Epithelial cell of proximal tubule (primary cell): ENCODE measurements at regions not wholly inside any gene's neighbourhood (a gene's known extent, or its start where the extent isn't known, plus 50 kb on each side); places are given as distances from the start of the nearest gene placed in this dataset.

Experiments used
- DNase-seq: peaks from one replicate; pipeline ENCODE4 v3.0.0-alpha.2; 2011; ENCODE audit warnings: low read depth
- H3K4me3 ChIP-seq: 2 replicates; pipeline ENCODE4 v1.5.1; 2011; ENCODE audit warnings: low read depth, mild to moderate bottlenecking, low read length
- CTCF ChIP-seq: conservative IDR thresholded peaks from 2 replicates; pipeline ENCODE4 v1.5.1; 2012; ENCODE audit warnings: low read depth, mild to moderate bottlenecking, low read length

- no peak for TF ChIP-seq CTCF
- DNase-seq, result no peak
- no peak overlapping the region for H3K4me3 ChIP-seq
These were observed 1305.3 kb upstream of the CELF2 start for GRCh38 chr10:9712393-9712792.

- DNase-seq, result no peak
- no peak for TF ChIP-seq CTCF
- no peak overlapping the region for H3K4me3 ChIP-seq
These were observed 1298.4 kb upstream of the CELF2 start for GRCh38 chr10:9719246-9719645.

DNA sequence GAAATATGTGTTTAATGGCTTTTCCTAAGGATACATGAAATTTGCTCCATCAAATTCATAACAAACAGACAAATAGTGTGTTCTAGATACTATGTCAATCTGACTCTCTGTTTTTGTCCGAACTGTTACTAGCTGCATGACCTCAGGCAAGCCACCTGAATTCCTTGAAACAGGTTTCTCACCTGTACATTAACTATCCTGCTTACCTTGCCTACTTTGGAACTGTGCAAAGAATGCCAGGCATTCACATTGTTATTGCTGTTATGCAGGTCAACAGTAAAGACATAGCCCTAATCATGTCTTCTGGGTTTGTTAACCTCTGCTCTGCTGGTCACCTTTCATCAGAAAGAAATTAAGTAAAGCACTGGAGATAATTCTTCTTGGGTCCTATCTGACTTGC, 1283.9 kb upstream of the CELF2 start:
- no peak for DNase-seq
- no peak overlapping the region for H3K4me3 ChIP-seq
- no peak for TF ChIP-seq CTCF

GRCh38 chr10:9734218-9734617, 1283.5 kb upstream of the CELF2 start:
- TF ChIP-seq CTCF, result no peak
- no peak for DNase-seq
- no peak overlapping the region for H3K4me3 ChIP-seq

- H3K4me3 ChIP-seq, result no peak overlapping the region
- DNase-seq, result no peak
These were observed 1281.9 kb upstream of the CELF2 start for GRCh38 chr10:9735731-9736130.

DNA sequence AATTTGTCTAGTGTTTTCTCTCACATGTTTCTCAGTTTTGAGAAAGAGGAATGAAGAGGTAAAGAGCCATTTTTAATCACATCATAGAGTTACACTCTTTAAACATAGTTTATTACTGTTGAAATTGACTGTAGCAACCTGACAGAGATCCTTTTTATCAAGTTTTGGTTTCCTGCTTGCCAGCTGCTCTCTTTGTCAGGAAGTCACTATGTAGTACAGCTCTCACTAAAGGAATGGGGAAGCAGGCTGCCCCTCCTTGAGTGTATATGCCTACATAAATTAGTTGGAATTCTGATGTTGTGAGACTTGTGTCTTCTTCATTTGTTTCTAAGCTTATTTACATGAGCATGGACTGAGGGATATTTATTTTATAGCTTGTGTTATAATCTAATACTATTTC, 1274.0 kb upstream of the CELF2 start:
- no peak for TF ChIP-seq CTCF
- DNase-seq, result no peak
- H3K4me3 ChIP-seq, result no peak overlapping the region

More at GRCh38 chr10:9735731-9736130, 1281.9 kb upstream of the CELF2 start:
- no peak for TF ChIP-seq CTCF

DNA sequence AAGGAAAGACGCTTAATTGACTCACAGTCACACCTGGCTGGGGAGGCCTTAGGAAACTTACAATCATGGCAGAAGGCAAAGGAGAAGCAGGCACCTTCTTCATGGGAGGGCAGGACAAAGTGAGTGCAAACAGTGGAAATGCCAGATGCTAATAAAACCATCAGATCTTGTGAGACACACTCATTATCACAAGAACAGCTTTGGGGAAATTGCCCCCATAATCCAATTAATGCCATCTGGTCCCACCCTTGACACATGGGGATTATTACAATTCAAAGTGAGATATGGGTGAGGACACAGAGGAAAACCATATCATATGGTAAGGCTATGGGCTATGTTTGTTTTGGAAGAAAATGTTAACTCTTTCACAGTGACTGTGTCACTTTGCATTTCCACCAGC, 1272.5 kb upstream of the CELF2 start:
- H3K4me3 ChIP-seq, result no peak overlapping the region
- no peak for TF ChIP-seq CTCF
- DNase-seq, result no peak
